ENCODE measurements at regions not wholly inside any gene's neighbourhood (a gene's known extent, or its start where the extent isn't known, plus 50 kb on each side); places are given as distances from the start of the nearest gene placed in this dataset.

GRCh38 chr20:17795003-17795402 lies 95.2 kb downstream of the BANF2 start:
- Mint-ChIP-seq H3K27ac (no peak overlapping the region), H3K4me1 (ENCODE audit: low read depth) (no peaks in the 10 kb centered on the region), H3K9me3 (peaks cover 3% of the 10 kb centered on the region), H3K4me3 (no peak overlapping the region), H3K27me3 (peaks cover 36% of the 10 kb centered on the region), H3K36me3 (ENCODE audit: low read depth) (no peaks in the 10 kb centered on the region)
- DNase-seq = no peak

GRCh38 chr20:17794400-17794799 lies 94.6 kb downstream of the BANF2 start:
- H3K4me3 Mint-ChIP-seq = no peak overlapping the region
- H3K4me1 Mint-ChIP-seq (ENCODE audit: low read depth) = no peaks in the 10 kb centered on the region
- peaks cover 3% of the 10 kb centered on the region for H3K9me3 Mint-ChIP-seq
- H3K27ac Mint-ChIP-seq = no peak overlapping the region
- H3K27me3 Mint-ChIP-seq = peaks cover 31% of the 10 kb centered on the region
- H3K36me3 Mint-ChIP-seq (ENCODE audit: low read depth) = no peaks in the 10 kb centered on the region
- DNase-seq = no peak

- H3K4me3 Mint-ChIP-seq = no peak overlapping the region
- H3K4me1 Mint-ChIP-seq (ENCODE audit: low read depth) = no peaks in the 10 kb centered on the region
- peaks cover 3% of the 10 kb centered on the region for H3K9me3 Mint-ChIP-seq
- no peak for DNase-seq
- no peak overlapping the region for H3K27ac Mint-ChIP-seq
- H3K27me3 Mint-ChIP-seq = peaks cover 27% of the 10 kb centered on the region
- H3K36me3 Mint-ChIP-seq (ENCODE audit: low read depth) = no peaks in the 10 kb centered on the region
Observed at GRCh38 chr20:17793986-17794385, 94.2 kb downstream of the BANF2 start.

GRCh38 chr20:17790296-17790695 lies 90.5 kb downstream of the BANF2 start:
- H3K4me3 Mint-ChIP-seq = no peak overlapping the region
- no peak overlapping the region for H3K27ac Mint-ChIP-seq
- no peak for DNase-seq
- H3K27me3 Mint-ChIP-seq = peaks cover 7% of the 10 kb centered on the region
- no peaks in the 10 kb centered on the region for H3K36me3 Mint-ChIP-seq (ENCODE audit: low read depth)
- H3K9me3 Mint-ChIP-seq = no peaks in the 10 kb centered on the region
- no peaks in the 10 kb centered on the region for H3K4me1 Mint-ChIP-seq (ENCODE audit: low read depth)

- Mint-ChIP-seq H3K27ac (no peak overlapping the region), H3K4me1 (ENCODE audit: low read depth) (no peaks in the 10 kb centered on the region), H3K36me3 (ENCODE audit: low read depth) (no peaks in the 10 kb centered on the region), H3K4me3 (no peak overlapping the region), H3K9me3 (no peaks in the 10 kb centered on the region), H3K27me3 (peaks cover 7% of the 10 kb centered on the region)
- DNase-seq = no peak
Observed at GRCh38 chr20:17787816-17788215, 88.0 kb downstream of the BANF2 start.

GRCh38 chr20:17786221-17786718 lies 86.5 kb downstream of the BANF2 start:
- H3K36me3 Mint-ChIP-seq (ENCODE audit: low read depth) = no peaks in the 10 kb centered on the region
- H3K9me3 Mint-ChIP-seq = no peaks in the 10 kb centered on the region
- H3K27ac Mint-ChIP-seq = no peak overlapping the region
- no peaks in the 10 kb centered on the region for H3K4me1 Mint-ChIP-seq (ENCODE audit: low read depth)
- no peak overlapping the region for H3K4me3 Mint-ChIP-seq
- DNase-seq = no peak
- peaks cover 2% of the 10 kb centered on the region for H3K27me3 Mint-ChIP-seq

Measured in activated T-cell treated with anti-CD3 and anti-CD28 coated beads, Interleukin-2, amount 50 U/mL, for 24 hours (primary cell).